Body of pancreas (tissue), 4 donors: ENCODE measurements at regions not wholly inside any gene's neighbourhood (a gene's known extent, or its start where the extent isn't known, plus 50 kb on each side); places are given as distances from the start of the nearest gene placed in this dataset.
A peak's percentile ranks its signal among the peaks of the same experiment; 100 is the strongest.

Experiments used
- POLR2A ChIP-seq, 3 donors: fragments of 450-650 bp; IDR thresholded peaks; one replicate each; pipeline ENCODE4 v1.6.1; 2016; ENCODE audit warnings: antibody characterized with exemption in 3 of 3, mild to moderate bottlenecking in 2 of 3
- TF ChIP-seq, protein P1 (sequence below), 7 experiments: fragments of 450-650 bp in 4 of 7; fragments of 200-600 bp in 3 of 7; sonication (generic) in 3 of 7; IDR thresholded peaks; one replicate each; pipeline ENCODE4 v1.5.1; 2016 to 2019; ENCODE audit warnings: antibody characterized with exemption in 7 of 7

DNA sequence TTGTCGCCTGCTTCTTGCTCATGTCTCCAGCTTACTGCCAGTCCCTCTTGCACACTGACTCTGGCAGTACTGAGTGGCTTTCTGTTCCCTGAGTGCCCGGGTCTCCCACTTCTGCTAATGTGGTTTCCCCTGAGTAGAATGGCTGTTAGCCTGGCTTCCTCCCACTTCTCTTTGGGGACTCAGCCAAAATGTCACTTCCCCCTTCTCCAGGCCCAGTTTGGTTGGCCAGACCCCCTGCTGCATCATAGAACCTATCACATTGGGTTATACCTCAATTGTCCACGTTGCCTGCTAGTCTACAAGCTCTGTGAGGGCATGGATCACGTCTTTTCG, 304.4 kb downstream of the HS3ST3B1 start:
- TF ChIP-seq, protein P1, sequence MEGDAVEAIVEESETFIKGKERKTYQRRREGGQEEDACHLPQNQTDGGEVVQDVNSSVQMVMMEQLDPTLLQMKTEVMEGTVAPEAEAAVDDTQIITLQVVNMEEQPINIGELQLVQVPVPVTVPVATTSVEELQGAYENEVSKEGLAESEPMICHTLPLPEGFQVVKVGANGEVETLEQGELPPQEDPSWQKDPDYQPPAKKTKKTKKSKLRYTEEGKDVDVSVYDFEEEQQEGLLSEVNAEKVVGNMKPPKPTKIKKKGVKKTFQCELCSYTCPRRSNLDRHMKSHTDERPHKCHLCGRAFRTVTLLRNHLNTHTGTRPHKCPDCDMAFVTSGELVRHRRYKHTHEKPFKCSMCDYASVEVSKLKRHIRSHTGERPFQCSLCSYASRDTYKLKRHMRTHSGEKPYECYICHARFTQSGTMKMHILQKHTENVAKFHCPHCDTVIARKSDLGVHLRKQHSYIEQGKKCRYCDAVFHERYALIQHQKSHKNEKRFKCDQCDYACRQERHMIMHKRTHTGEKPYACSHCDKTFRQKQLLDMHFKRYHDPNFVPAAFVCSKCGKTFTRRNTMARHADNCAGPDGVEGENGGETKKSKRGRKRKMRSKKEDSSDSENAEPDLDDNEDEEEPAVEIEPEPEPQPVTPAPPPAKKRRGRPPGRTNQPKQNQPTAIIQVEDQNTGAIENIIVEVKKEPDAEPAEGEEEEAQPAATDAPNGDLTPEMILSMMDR (IDR thresholded peaks at IDR 0.05): no peak
- peak in 1 of 3 donors; percentile 22 for TF ChIP-seq POLR2A (IDR thresholded peaks at IDR 0.05)
